ENCODE measurements at regions not wholly inside any gene's neighbourhood (a gene's known extent, or its start where the extent isn't known, plus 50 kb on each side); places are given as distances from the start of the nearest gene placed in this dataset.
"Not testable (repeated sequence)": the region's sequence is repeated elsewhere in the genome, so short reads cannot be mapped to it uniquely, and the experiment has no call there.

- peaks cover 0 to 57% (median 5%) of the 10 kb centered on the region in 7 donors for H3K27me3 ChIP-seq
Observed at GRCh38 chr17:45668316-45668715, 115.8 kb upstream of the CRHR1 start.

GRCh38 chr17:45672301-45672700, 111.8 kb upstream of the CRHR1 start:
- H3K36me3 ChIP-seq, result no peaks in the 10 kb centered on the region
- no peak overlapping the region for H3K27ac ChIP-seq
- H3K4me3 ChIP-seq, result no peak overlapping the region
- intact Hi-C loops (cut with DNase I), result no loop called here
- H3K4me1 ChIP-seq, result no peaks in the 10 kb centered on the region
- ATAC-seq (no peak), DNase-seq (no peak)
- H3K9me3 ChIP-seq, result peaks cover 0 to 20% (median 0%) of the 10 kb centered on the region in 11 donors
- 64 to 73% methylated on average over 16 of the region's 16 CpGs for WGBS, 2 donors
- TF ChIP-seq CTCF (IDR thresholded peaks at IDR 0.05), result no peak
- peaks cover 0 to 41% (median 5%) of the 10 kb centered on the region in 7 donors for H3K27me3 ChIP-seq

More at GRCh38 chr17:45668316-45668715, 115.8 kb upstream of the CRHR1 start:
- ATAC-seq (no peak), DNase-seq (no peak)
- no peak overlapping the region for H3K4me3 ChIP-seq
- H3K4me1 ChIP-seq, result no peaks in the 10 kb centered on the region
- H3K27ac ChIP-seq, result no peak overlapping the region
- WGBS, 2 donors, result 80 to 82% methylated on average over 4 of the region's 4 CpGs
- no peak for TF ChIP-seq CTCF (IDR thresholded peaks at IDR 0.05)
- intact Hi-C loops (cut with DNase I), result no loop called here
- no peaks in the 10 kb centered on the region for H3K36me3 ChIP-seq
- peaks cover 0 to 3% (median 0%) of the 10 kb centered on the region in 11 donors for H3K9me3 ChIP-seq

- H3K4me1 ChIP-seq, result no peaks in the 10 kb centered on the region
- WGBS, 2 donors, result 79 to 82% methylated on average over 5 of the region's 5 CpGs
- intact Hi-C loops (cut with DNase I), result no loop called here
- H3K4me3 ChIP-seq, result no peak overlapping the region
- H3K27ac ChIP-seq, result no peak overlapping the region
- ATAC-seq (no peak), DNase-seq (no peak)
- H3K36me3 ChIP-seq, result no peaks in the 10 kb centered on the region
- peaks cover 0 to 20% (median 0%) of the 10 kb centered on the region in 11 donors for H3K9me3 ChIP-seq
- TF ChIP-seq CTCF (IDR thresholded peaks at IDR 0.05), result no peak
- peaks cover 0 to 40% (median 5%) of the 10 kb centered on the region in 7 donors for H3K27me3 ChIP-seq
Observed at GRCh38 chr17:45672792-45673191, 111.3 kb upstream of the CRHR1 start.

- H3K27ac ChIP-seq; DNase-seq; ATAC-seq; H3K4me3 ChIP-seq; intact Hi-C loops (cut with DNase I); H3K36me3 ChIP-seq; H3K4me1 ChIP-seq: not testable (repeated sequence)
- WGBS, 2 donors, result 92 to 95% methylated on average over 5 of the region's 5 CpGs
- Histone ChIP-seq H3K9me3 (peaks cover 0 to 20% (median 0%) of the 10 kb centered on the region in 11 donors), H3K27me3 (peaks cover 0 to 37% (median 5%) of the 10 kb centered on the region in 7 donors)
Observed at GRCh38 chr17:45673759-45674158, 110.4 kb upstream of the CRHR1 start.

GRCh38 chr17:45675012-45675411, 109.1 kb upstream of the CRHR1 start:
- TF ChIP-seq CTCF (IDR thresholded peaks at IDR 0.05), result no peak
- H3K9me3 ChIP-seq, result peaks cover 0 to 33% (median 0%) of the 10 kb centered on the region in 11 donors
- no peaks in the 10 kb centered on the region for H3K4me1 ChIP-seq
- peaks cover 0 to 29% (median 5%) of the 10 kb centered on the region in 7 donors for H3K27me3 ChIP-seq
- intact Hi-C loops (cut with DNase I), result no loop called here
- DNase-seq (no peak), ATAC-seq (no peak)
- H3K27ac ChIP-seq, result no peak overlapping the region
- 71 to 73% methylated on average over 7 of the region's 7 CpGs for WGBS, 2 donors
- H3K4me3 ChIP-seq, result no peak overlapping the region
- H3K36me3 ChIP-seq, result no peaks in the 10 kb centered on the region

All from heart right ventricle (tissue), 16 donors.